HCT116 (cell line): ENCODE measurements at regions not wholly inside any gene's neighbourhood (a gene's known extent, or its start where the extent isn't known, plus 50 kb on each side); places are given as distances from the start of the nearest gene placed in this dataset.

Experiments used
- ATAC-seq: fragments of 200-7000 bp; cut with Tn5 transposase; 2 replicates; pipeline ENCODE4 v1.9.1; 2020; ENCODE audit warnings: mild to moderate bottlenecking, moderate library complexity
- BruUV-seq: library from RNA; stranded (reverse); fragments of 400-500 nt; replicated peaks from 2 replicates; lab custom pipeline; 2021; lab: Mats Ljungman, UMichigan
- CTCF ChIA-PET: fragments of 300-600 bp; sonication (Branson Sonifier 250); formaldehyde crosslinking; loops from one replicate; lab custom pipeline; 2021; ENCODE audit warnings: antibody characterized with exemption; lab: Charles Lee
- POLR2A ChIA-PET: fragments of 300-600, 350-600 bp; sonication (Branson Sonifier 250); formaldehyde crosslinking; loops from one replicate; lab custom pipeline; 2021; ENCODE audit warnings: antibody characterized with exemption; lab: Charles Lee
- RAD21 ChIA-PET, 2 experiments: fragments of 300-600 bp; sonication (Branson Sonifier 250); formaldehyde crosslinking; loops; one replicate each; lab custom pipeline; 2023; ENCODE audit warnings: low total read pairs in 2 of 2; ENCODE audit not compliant: uncharacterized antibody in 2 of 2, unreplicated experiment in 2 of 2, low non-redundant PET in 1 of 2; lab: Charles Lee
- DNase-seq: peaks from one replicate; pipeline ENCODE4 v3.0.0-alpha.2; 2010; ENCODE audit warnings: low read depth, low spot score
- H2AFZ ChIP-seq: fragments of 200-600 bp; shearing (Covaris generic), sonication (generic); 2 replicates; pipeline ENCODE4 v1.6.1; 2017; ENCODE audit warnings: low read depth, mixed run types, mixed read lengths, antibody characterized with exemption, low read length; ENCODE audit not compliant: poor library complexity, severe bottlenecking
- H3K27ac ChIP-seq: 2 replicates; pipeline ENCODE4 v1.5.1; 2012; ENCODE audit warnings: low read depth, low read length
- H3K27me3 ChIP-seq: fragments of 200-600 bp; sonication (generic); 2 replicates; pipeline ENCODE4 v1.6.1; 2016; ENCODE audit warnings: mixed run types, low read length, mixed read lengths; ENCODE audit not compliant: insufficient read depth
- H3K36me3 ChIP-seq, 2 experiments: fragments of 200-500 bp in 1 of 2; fragments of 200-600 bp in 1 of 2; sonication (Bioruptor generic) in 1 of 2; sonication (generic) in 1 of 2; 2 replicates each; pipeline versions ENCODE4 v1.5.1 to v1.6.1; 2014 to 2016; ENCODE audit warnings: low read length in 2 of 2, inconsistent platforms in 1 of 2, mixed read lengths in 1 of 2, mixed run types in 1 of 2; ENCODE audit not compliant: insufficient read depth in 2 of 2, control insufficient read depth in 1 of 2
- H3K4me1 ChIP-seq, 2 experiments: fragments of 200-600 bp in 1 of 2; sonication (generic) in 1 of 2; 2 replicates each; pipeline versions ENCODE4 v1.5.1 to v1.6.1; 2012 to 2017; ENCODE audit warnings: low read length in 2 of 2, inconsistent platforms in 1 of 2, mild to moderate bottlenecking in 1 of 2, mixed read lengths in 1 of 2, mixed run types in 1 of 2, moderate library complexity in 1 of 2; ENCODE audit not compliant: insufficient read depth in 2 of 2, control insufficient read depth in 1 of 2
- H3K4me2 ChIP-seq: fragments of 200-600 bp; sonication (generic); 2 replicates; pipeline ENCODE4 v1.6.1; 2017; ENCODE audit warnings: mixed run types, low read length, mixed read lengths
- H3K4me3 ChIP-seq, 2 experiments: fragments of 200-600 bp in 1 of 2; sonication (generic) in 1 of 2; replicated peaks in 1 of 2; 2 replicates each; pipeline ENCODE4 v1.5.1; 2011 to 2016; ENCODE audit warnings: low read length in 2 of 2, control low read depth in 1 of 2, low read depth in 1 of 2, mild to moderate bottlenecking in 1 of 2, mixed read lengths in 1 of 2, mixed run types in 1 of 2
- H3K79me2 ChIP-seq: fragments of 200-600 bp; sonication (generic); 2 replicates; pipeline ENCODE4 v1.6.1; 2017; ENCODE audit warnings: mild to moderate bottlenecking, mixed run types, low read length, moderate library complexity, mixed read lengths; ENCODE audit not compliant: insufficient read depth
- H3K9ac ChIP-seq: fragments of 200-600 bp; sonication (generic); 2 replicates; pipeline ENCODE4 v1.6.1; 2016; ENCODE audit warnings: low read length, mixed read lengths
- H3K9me2 ChIP-seq: fragments of 200-600 bp; sonication (generic), shearing (Covaris generic); 2 replicates; pipeline ENCODE4 v1.6.1; 2017; ENCODE audit warnings: mixed run types, mild to moderate bottlenecking, moderate library complexity; ENCODE audit not compliant: insufficient read depth
- H3K9me3 ChIP-seq, 2 experiments: fragments of 200-500 bp in 1 of 2; fragments of 200-600 bp in 1 of 2; sonication (Bioruptor generic) in 1 of 2; sonication (generic) in 1 of 2; 2 replicates each; pipeline ENCODE4 v1.6.1; 2014 to 2017; ENCODE audit warnings: low read length in 2 of 2, mixed read lengths in 2 of 2, inconsistent platforms in 1 of 2, low read depth in 1 of 2, mild to moderate bottlenecking in 1 of 2, mixed run types in 1 of 2, moderate library complexity in 1 of 2; ENCODE audit not compliant: control insufficient read depth in 1 of 2, insufficient read depth in 1 of 2
- H4K20me1 ChIP-seq: fragments of 200-600 bp; sonication (generic), shearing (Covaris generic); 2 replicates; pipeline ENCODE4 v1.6.1; 2017; ENCODE audit warnings: mixed run types, mild to moderate bottlenecking, moderate library complexity; ENCODE audit not compliant: insufficient read depth
- CTCF ChIP-seq, 3 experiments: fragments of 200-600 bp in 1 of 3; sonication (generic) in 1 of 3; IDR thresholded peaks in 2 of 3; conservative IDR thresholded peaks in 1 of 3; 2 replicates each; pipeline ENCODE4 v1.5.1; 2012 to 2017; ENCODE audit warnings: low read depth in 2 of 3, low read length in 2 of 3, antibody characterized with exemption in 1 of 3, borderline replicate concordance in 1 of 3, control low read depth in 1 of 3, mild to moderate bottlenecking in 1 of 3, mixed read lengths in 1 of 3, mixed run types in 1 of 3, moderate library complexity in 1 of 3; ENCODE audit not compliant: insufficient read depth in 1 of 3
- ELF1 ChIP-seq: IDR thresholded peaks from 2 replicates; pipeline ENCODE4 v1.6.1; 2012; ENCODE audit warnings: low read depth, borderline replicate concordance
- EZH2phosphoT487 ChIP-seq: fragments of 200-600 bp; IDR thresholded peaks from 2 replicates; pipeline ENCODE4 v1.6.1; 2018; ENCODE audit warnings: antibody characterized with exemption, borderline replicate concordance
- POLR2AphosphoS5 ChIP-seq: IDR thresholded peaks from 2 replicates; pipeline ENCODE4 v1.6.1; 2011; ENCODE audit warnings: mild to moderate bottlenecking, low read depth, low read length, moderate library complexity
- SIN3A ChIP-seq: IDR thresholded peaks from 2 replicates; pipeline ENCODE4 v1.6.1; 2012; ENCODE audit warnings: low read depth
- ZFX ChIP-seq: fragments of 450-650 bp; IDR thresholded peaks from 2 replicates; pipeline ENCODE4 v1.6.1; 2017
- ZNF274 ChIP-seq: fragments of 200-500 bp; sonication (Bioruptor generic); IDR thresholded peaks from 2 replicates; pipeline ENCODE4 v1.6.1; 2014; ENCODE audit warnings: mild to moderate bottlenecking, low read depth, low read length, inconsistent platforms
- intact Hi-C: fragments of 100-400 bp; cut with micrococcal nuclease; formaldehyde crosslinking; loops from 2 replicates; pipeline ENCODE4 v1.10.0; 2022
- TF ChIP-seq, protein P1 (sequence below): IDR thresholded peaks from 2 replicates; pipeline ENCODE4 v1.6.1; 2012; ENCODE audit warnings: low read depth
- TF ChIP-seq, protein P2 (sequence below): IDR thresholded peaks from 2 replicates; pipeline ENCODE4 v1.6.1; 2011; ENCODE audit warnings: mild to moderate bottlenecking, low read length, moderate library complexity; ENCODE audit not compliant: insufficient replicate concordance; ENCODE audit errors: extremely low read depth

DNA sequence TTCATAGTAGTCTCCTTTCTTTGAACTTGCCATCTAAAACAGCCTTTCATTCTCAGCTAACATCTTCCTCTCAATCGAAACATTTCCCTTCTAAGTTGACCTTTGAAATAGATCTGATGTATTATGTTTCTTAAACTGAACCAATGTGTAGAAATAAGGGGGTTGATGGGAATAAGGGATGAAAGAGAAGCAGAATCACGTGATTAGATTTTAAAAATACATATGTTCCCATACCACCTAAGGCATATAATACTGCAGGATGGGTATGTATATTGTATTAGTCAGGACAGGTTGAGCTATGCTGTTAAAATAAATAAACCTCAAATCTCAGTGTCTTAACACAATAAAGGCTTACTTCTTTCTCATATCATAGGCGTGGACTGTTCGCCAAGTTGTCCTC is 207.5 kb upstream of the SRD5A2 start:
- Histone ChIP-seq H3K36me3 (no peaks in the 10 kb centered on the region), H3K4me3 (no peak overlapping the region), H3K4me1 (no peaks in the 10 kb centered on the region), H3K27ac (no peak overlapping the region), H3K27me3 (0 out of 2 replicates have a peak, but pooled peaks cover 7% of the 10 kb centered on the region), H3K9ac (no peak overlapping the region), H3K4me2 (no peak overlapping the region), H2AFZ (no peak overlapping the region), H4K20me1 (no peaks in the 10 kb centered on the region), H3K9me3 (no peaks in the 10 kb centered on the region), H3K9me2 (no peaks in the 10 kb centered on the region), H3K79me2 (no peaks in the 10 kb centered on the region)
- ATAC-seq (no peak), DNase-seq (no peak)
- TF ChIP-seq CTCF (IDR thresholded peaks at IDR 0.05 in 2 of 3, conservative IDR thresholded peaks at IDR 0.05 in 1 of 3; ENCODE audit: borderline replicate concordance in 1 of 3, insufficient read depth in 1 of 3, low read depth in 2 of 3, low read length in 2 of 3) (no peak), ZFX (no peak), ZNF274 (no peak), EZH2phosphoT487 (no peak), SIN3A (no peak), POLR2AphosphoS5 (no peak), ELF1 (no peak)
- TF ChIP-seq, protein P1, sequence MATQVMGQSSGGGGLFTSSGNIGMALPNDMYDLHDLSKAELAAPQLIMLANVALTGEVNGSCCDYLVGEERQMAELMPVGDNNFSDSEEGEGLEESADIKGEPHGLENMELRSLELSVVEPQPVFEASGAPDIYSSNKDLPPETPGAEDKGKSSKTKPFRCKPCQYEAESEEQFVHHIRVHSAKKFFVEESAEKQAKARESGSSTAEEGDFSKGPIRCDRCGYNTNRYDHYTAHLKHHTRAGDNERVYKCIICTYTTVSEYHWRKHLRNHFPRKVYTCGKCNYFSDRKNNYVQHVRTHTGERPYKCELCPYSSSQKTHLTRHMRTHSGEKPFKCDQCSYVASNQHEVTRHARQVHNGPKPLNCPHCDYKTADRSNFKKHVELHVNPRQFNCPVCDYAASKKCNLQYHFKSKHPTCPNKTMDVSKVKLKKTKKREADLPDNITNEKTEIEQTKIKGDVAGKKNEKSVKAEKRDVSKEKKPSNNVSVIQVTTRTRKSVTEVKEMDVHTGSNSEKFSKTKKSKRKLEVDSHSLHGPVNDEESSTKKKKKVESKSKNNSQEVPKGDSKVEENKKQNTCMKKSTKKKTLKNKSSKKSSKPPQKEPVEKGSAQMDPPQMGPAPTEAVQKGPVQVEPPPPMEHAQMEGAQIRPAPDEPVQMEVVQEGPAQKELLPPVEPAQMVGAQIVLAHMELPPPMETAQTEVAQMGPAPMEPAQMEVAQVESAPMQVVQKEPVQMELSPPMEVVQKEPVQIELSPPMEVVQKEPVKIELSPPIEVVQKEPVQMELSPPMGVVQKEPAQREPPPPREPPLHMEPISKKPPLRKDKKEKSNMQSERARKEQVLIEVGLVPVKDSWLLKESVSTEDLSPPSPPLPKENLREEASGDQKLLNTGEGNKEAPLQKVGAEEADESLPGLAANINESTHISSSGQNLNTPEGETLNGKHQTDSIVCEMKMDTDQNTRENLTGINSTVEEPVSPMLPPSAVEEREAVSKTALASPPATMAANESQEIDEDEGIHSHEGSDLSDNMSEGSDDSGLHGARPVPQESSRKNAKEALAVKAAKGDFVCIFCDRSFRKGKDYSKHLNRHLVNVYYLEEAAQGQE = no peak
- TF ChIP-seq, protein P2, sequence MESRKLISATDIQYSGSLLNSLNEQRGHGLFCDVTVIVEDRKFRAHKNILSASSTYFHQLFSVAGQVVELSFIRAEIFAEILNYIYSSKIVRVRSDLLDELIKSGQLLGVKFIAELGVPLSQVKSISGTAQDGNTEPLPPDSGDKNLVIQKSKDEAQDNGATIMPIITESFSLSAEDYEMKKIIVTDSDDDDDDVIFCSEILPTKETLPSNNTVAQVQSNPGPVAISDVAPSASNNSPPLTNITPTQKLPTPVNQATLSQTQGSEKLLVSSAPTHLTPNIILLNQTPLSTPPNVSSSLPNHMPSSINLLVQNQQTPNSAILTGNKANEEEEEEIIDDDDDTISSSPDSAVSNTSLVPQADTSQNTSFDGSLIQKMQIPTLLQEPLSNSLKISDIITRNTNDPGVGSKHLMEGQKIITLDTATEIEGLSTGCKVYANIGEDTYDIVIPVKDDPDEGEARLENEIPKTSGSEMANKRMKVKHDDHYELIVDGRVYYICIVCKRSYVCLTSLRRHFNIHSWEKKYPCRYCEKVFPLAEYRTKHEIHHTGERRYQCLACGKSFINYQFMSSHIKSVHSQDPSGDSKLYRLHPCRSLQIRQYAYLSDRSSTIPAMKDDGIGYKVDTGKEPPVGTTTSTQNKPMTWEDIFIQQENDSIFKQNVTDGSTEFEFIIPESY = no peak
- intact Hi-C loops = no loop called here
- ChIA-PET POLR2A (no interaction called here), RAD21 (no interaction called here), CTCF (no interaction called here)
- no TSS peak for BruUV-seq
